HG03139 (cell line): ENCODE measurements at regions not wholly inside any gene's neighbourhood (a gene's known extent, or its start where the extent isn't known, plus 50 kb on each side); places are given as distances from the start of the nearest gene placed in this dataset.

Experiments
- ATAC-seq: cut with Tn5 transposase; IDR thresholded peaks from one replicate; pipeline ENCODE4 v1.9.1; 2021; ENCODE audit not compliant: unreplicated experiment

- ATAC-seq = no peak
These were observed 707.8 kb upstream of the LMCD1 start for GRCh38 chr3:7793786-7794185.

- ATAC-seq = no peak
These were observed 703.3 kb upstream of the LMCD1 start for GRCh38 chr3:7798276-7798675.

- no peak for ATAC-seq
These were observed 701.4 kb upstream of the LMCD1 start for GRCh38 chr3:7800006-7800780.

GRCh38 chr3:7812490-7812889 is 689.1 kb upstream of the LMCD1 start:
- no peak for ATAC-seq

GRCh38 chr3:7813365-7813764 is 688.3 kb upstream of the LMCD1 start:
- no peak for ATAC-seq

- no peak for ATAC-seq
These were observed 684.4 kb upstream of the LMCD1 start for GRCh38 chr3:7817239-7817638.

GRCh38 chr3:7820969-7821368 is 680.7 kb upstream of the LMCD1 start:
- ATAC-seq = no peak

- ATAC-seq = no peak
These were observed 679.8 kb upstream of the LMCD1 start for GRCh38 chr3:7821858-7822257.

GRCh38 chr3:7841451-7841850 is 660.2 kb upstream of the LMCD1 start:
- ATAC-seq = no peak

GRCh38 chr3:7843441-7843840 is 658.2 kb upstream of the LMCD1 start:
- ATAC-seq = no peak

GRCh38 chr3:7847021-7847420 is 654.6 kb upstream of the LMCD1 start:
- ATAC-seq = no peak

GRCh38 chr3:7847521-7847920 is 654.1 kb upstream of the LMCD1 start:
- ATAC-seq = no peak

GRCh38 chr3:7854266-7854665 is 647.4 kb upstream of the LMCD1 start:
- no peak for ATAC-seq

- ATAC-seq = no peak
These were observed 646.9 kb upstream of the LMCD1 start for GRCh38 chr3:7854721-7855120.

GRCh38 chr3:7865611-7866010 is 636.0 kb upstream of the LMCD1 start:
- ATAC-seq = no peak

GRCh38 chr3:7867587-7867986 is 634.0 kb upstream of the LMCD1 start:
- ATAC-seq = no peak

GRCh38 chr3:7871003-7871560 is 630.5 kb upstream of the LMCD1 start:
- ATAC-seq = no peak

- no peak for ATAC-seq
These were observed 627.5 kb upstream of the LMCD1 start for GRCh38 chr3:7874116-7874515.

GRCh38 chr3:7875925-7876324 is 625.7 kb upstream of the LMCD1 start:
- no peak for ATAC-seq

GRCh38 chr3:7876741-7877297 is 624.8 kb upstream of the LMCD1 start:
- no peak for ATAC-seq

- ATAC-seq = no peak
These were observed 624.3 kb upstream of the LMCD1 start for GRCh38 chr3:7877312-7877711.

- no peak for ATAC-seq
These were observed 622.1 kb upstream of the LMCD1 start for GRCh38 chr3:7879572-7879971.

GRCh38 chr3:7881946-7882345 is 619.7 kb upstream of the LMCD1 start:
- ATAC-seq = no peak
